GM12878 (cell line): ENCODE measurements at regions not wholly inside any gene's neighbourhood (a gene's known extent, or its start where the extent isn't known, plus 50 kb on each side); places are given as distances from the start of the nearest gene placed in this dataset.
A peak's percentile ranks its signal among the peaks of the same experiment; 100 is the strongest.

Experiments used
- ASH2L ChIP-seq: fragments of 300-600, 200-600 bp; sonication (generic); IDR thresholded peaks from 2 replicates; pipeline ENCODE4 v1.6.1; 2017; ENCODE audit warnings: low read depth, mild to moderate bottlenecking, borderline replicate concordance
- BHLHE40 ChIP-seq, 2 experiments: fragments of 450-650 bp in 1 of 2; IDR thresholded peaks; 2 replicates each; pipeline ENCODE4 v1.6.1; 2011 to 2017; ENCODE audit warnings: low read depth in 2 of 2, borderline replicate concordance in 1 of 2, improper control_type of control experiment in 1 of 2, low read length in 1 of 2, mild to moderate bottlenecking in 1 of 2
- CREM ChIP-seq: IDR thresholded peaks from 2 replicates; pipeline ENCODE4 v1.6.1; 2014; ENCODE audit warnings: antibody characterized with exemption, low read depth
- EED ChIP-seq: sonication (generic); IDR thresholded peaks from 2 replicates; pipeline ENCODE4 v1.6.1; 2016; ENCODE audit warnings: antibody characterized with exemption, low read depth
- EP300 ChIP-seq, 2 experiments: fragments of 150-350 bp in 1 of 2; IDR thresholded peaks; 2 replicates each; pipeline ENCODE4 v1.6.1; 2011 to 2012; ENCODE audit warnings: low read depth in 2 of 2, low read length in 2 of 2, borderline replicate concordance in 1 of 2, improper control_type of control experiment in 1 of 2, inconsistent platforms in 1 of 2; ENCODE audit not compliant: control insufficient read depth in 1 of 2
- FOS ChIP-seq: IDR thresholded peaks from 3 replicates; pipeline ENCODE4 v1.6.1; 2011; ENCODE audit warnings: borderline replicate concordance; ENCODE audit not compliant: insufficient read length; ENCODE audit errors: extremely low read depth
- HCFC1 ChIP-seq: fragments of 150-350 bp; IDR thresholded peaks from 2 replicates; pipeline ENCODE4 v1.6.1; 2014; ENCODE audit warnings: low read length
- IRF4 ChIP-seq: IDR thresholded peaks from 2 replicates; pipeline ENCODE4 v1.6.1; 2011; ENCODE audit warnings: low read depth, low read length
- JUNB ChIP-seq: IDR thresholded peaks from 2 replicates; pipeline ENCODE4 v1.6.1; 2016; ENCODE audit warnings: antibody characterized with exemption, mild to moderate bottlenecking
- JUND ChIP-seq: IDR thresholded peaks from 2 replicates; pipeline ENCODE4 v1.6.1; 2012; ENCODE audit warnings: low read depth, mild to moderate bottlenecking, low read length, improper control_type of control experiment, moderate library complexity
- NFXL1 ChIP-seq: fragments of 450-650 bp; IDR thresholded peaks from 2 replicates; pipeline ENCODE4 v1.6.1; 2017; ENCODE audit warnings: antibody characterized with exemption, mild to moderate bottlenecking, borderline replicate concordance
- NR2F1 ChIP-seq: fragments of 450-650 bp; conservative IDR thresholded peaks from 2 replicates; pipeline ENCODE4 v1.6.1; 2017; ENCODE audit warnings: mild to moderate bottlenecking
- POLR2AphosphoS5 ChIP-seq: IDR thresholded peaks from 2 replicates; pipeline ENCODE4 v1.6.1; 2011; ENCODE audit warnings: mild to moderate bottlenecking, low read length, inconsistent platforms
- REST ChIP-seq: IDR thresholded peaks from 2 replicates; pipeline ENCODE4 v1.6.1; 2012; ENCODE audit warnings: mild to moderate bottlenecking, low read depth, low read length
- SREBF1 ChIP-seq: IDR thresholded peaks from 2 replicates; pipeline ENCODE4 v1.6.1; 2012; ENCODE audit warnings: mild to moderate bottlenecking, low read length
- WRNIP1 ChIP-seq: IDR thresholded peaks from 2 replicates; pipeline ENCODE4 v1.6.1; 2011; ENCODE audit warnings: low read depth, low read length, improper control_type of control experiment, borderline replicate concordance
- ZNF217 ChIP-seq: fragments of 450-650 bp; IDR thresholded peaks from 2 replicates; pipeline ENCODE4 v1.6.1; 2017; ENCODE audit warnings: antibody characterized with exemption, mild to moderate bottlenecking
- TF ChIP-seq, protein P1 (sequence below): fragments of 450-650 bp; IDR thresholded peaks from 2 replicates; pipeline ENCODE4 v1.6.1; 2017; ENCODE audit warnings: antibody characterized with exemption, mild to moderate bottlenecking, moderate library complexity
- TF ChIP-seq, protein P2 (sequence below): IDR thresholded peaks from 2 replicates; pipeline ENCODE4 v1.6.1; 2012; ENCODE audit warnings: improper control_type of control experiment, low read depth, low read length; ENCODE audit not compliant: insufficient replicate concordance

DNA sequence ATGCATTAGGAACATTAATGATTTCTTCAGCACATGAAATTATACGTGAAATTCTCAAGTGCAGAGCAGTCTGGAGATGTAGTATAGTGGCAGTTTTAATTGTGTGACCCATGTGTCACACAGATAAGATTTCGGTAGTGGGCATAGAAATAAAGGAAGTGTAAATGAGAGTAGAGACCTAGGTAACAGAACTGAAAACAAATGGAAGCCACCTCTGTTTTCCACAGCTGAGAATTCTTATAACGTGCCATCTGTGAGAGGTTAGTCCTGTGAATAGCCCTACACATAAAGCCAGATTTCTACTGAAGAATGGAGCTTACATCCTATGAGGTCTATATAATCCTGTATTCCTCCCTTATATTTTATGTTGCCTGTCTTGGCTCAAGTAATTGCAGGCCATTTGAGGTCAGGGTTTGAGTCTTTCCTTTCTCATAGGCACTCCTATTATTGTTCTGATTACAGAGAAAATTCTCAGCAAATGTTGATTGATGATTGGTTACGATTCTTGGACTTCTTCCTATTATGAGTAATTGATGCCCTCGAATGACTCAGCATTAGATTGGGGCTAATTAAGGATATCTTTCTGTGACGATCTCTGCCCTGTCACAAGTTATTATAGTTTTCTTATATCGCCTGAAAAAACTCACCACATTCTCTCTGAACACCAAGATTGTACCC lies 258.2 kb downstream of the KIF20B start (continued):
- TF ChIP-seq EP300 (IDR thresholded peaks at IDR 0.05; ENCODE audit: borderline replicate concordance in 1 of 2, control insufficient read depth in 1 of 2, low read depth in 2 of 2, low read length in 2 of 2) (peak; percentile 58 to 78), IRF4 (peak; percentile 85; the same call in 1 of the 2 replicates), FOS (no peak), JUND (peak; percentile 79), CREM (peak; percentile 53), BHLHE40 (IDR thresholded peaks at IDR 0.05; ENCODE audit: borderline replicate concordance in 1 of 2, low read depth in 2 of 2, low read length in 1 of 2) (peak in 1 of 2 experiments; percentile 6; a peak in 1 of 4 replicates), REST (no peak), SREBF1 (no peak), HCFC1 (no peak), ZNF217 (0 out of 2 replicates have a peak, but pooled peaks have one; percentile 55), NR2F1 (peak; percentile 67), ASH2L (no peak), NFXL1 (no peak), POLR2AphosphoS5 (no peak), EED (peak; percentile 58; the same call in 1 of the 2 replicates), WRNIP1 (no peak), JUNB (peak; percentile 97)
- TF ChIP-seq, protein P1, sequence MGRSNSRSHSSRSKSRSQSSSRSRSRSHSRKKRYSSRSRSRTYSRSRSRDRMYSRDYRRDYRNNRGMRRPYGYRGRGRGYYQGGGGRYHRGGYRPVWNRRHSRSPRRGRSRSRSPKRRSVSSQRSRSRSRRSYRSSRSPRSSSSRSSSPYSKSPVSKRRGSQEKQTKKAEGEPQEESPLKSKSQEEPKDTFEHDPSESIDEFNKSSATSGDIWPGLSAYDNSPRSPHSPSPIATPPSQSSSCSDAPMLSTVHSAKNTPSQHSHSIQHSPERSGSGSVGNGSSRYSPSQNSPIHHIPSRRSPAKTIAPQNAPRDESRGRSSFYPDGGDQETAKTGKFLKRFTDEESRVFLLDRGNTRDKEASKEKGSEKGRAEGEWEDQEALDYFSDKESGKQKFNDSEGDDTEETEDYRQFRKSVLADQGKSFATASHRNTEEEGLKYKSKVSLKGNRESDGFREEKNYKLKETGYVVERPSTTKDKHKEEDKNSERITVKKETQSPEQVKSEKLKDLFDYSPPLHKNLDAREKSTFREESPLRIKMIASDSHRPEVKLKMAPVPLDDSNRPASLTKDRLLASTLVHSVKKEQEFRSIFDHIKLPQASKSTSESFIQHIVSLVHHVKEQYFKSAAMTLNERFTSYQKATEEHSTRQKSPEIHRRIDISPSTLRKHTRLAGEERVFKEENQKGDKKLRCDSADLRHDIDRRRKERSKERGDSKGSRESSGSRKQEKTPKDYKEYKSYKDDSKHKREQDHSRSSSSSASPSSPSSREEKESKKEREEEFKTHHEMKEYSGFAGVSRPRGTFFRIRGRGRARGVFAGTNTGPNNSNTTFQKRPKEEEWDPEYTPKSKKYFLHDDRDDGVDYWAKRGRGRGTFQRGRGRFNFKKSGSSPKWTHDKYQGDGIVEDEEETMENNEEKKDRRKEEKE: no peak
- TF ChIP-seq, protein P2, sequence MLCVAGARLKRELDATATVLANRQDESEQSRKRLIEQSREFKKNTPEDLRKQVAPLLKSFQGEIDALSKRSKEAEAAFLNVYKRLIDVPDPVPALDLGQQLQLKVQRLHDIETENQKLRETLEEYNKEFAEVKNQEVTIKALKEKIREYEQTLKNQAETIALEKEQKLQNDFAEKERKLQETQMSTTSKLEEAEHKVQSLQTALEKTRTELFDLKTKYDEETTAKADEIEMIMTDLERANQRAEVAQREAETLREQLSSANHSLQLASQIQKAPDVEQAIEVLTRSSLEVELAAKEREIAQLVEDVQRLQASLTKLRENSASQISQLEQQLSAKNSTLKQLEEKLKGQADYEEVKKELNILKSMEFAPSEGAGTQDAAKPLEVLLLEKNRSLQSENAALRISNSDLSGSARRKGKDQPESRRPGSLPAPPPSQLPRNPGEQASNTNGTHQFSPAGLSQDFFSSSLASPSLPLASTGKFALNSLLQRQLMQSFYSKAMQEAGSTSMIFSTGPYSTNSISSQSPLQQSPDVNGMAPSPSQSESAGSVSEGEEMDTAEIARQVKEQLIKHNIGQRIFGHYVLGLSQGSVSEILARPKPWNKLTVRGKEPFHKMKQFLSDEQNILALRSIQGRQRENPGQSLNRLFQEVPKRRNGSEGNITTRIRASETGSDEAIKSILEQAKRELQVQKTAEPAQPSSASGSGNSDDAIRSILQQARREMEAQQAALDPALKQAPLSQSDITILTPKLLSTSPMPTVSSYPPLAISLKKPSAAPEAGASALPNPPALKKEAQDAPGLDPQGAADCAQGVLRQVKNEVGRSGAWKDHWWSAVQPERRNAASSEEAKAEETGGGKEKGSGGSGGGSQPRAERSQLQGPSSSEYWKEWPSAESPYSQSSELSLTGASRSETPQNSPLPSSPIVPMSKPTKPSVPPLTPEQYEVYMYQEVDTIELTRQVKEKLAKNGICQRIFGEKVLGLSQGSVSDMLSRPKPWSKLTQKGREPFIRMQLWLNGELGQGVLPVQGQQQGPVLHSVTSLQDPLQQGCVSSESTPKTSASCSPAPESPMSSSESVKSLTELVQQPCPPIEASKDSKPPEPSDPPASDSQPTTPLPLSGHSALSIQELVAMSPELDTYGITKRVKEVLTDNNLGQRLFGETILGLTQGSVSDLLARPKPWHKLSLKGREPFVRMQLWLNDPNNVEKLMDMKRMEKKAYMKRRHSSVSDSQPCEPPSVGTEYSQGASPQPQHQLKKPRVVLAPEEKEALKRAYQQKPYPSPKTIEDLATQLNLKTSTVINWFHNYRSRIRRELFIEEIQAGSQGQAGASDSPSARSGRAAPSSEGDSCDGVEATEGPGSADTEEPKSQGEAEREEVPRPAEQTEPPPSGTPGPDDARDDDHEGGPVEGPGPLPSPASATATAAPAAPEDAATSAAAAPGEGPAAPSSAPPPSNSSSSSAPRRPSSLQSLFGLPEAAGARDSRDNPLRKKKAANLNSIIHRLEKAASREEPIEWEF: peak; percentile 65
